Progenitor cell of endocrine pancreas (in vitro differentiated cells): ENCODE measurements at regions not wholly inside any gene's neighbourhood (a gene's known extent, or its start where the extent isn't known, plus 50 kb on each side); places are given as distances from the start of the nearest gene placed in this dataset.

ENCODE experiments used
- DNase-seq: peaks from one replicate; pipeline ENCODE4 v3.0.0; 2021; ENCODE audit warnings: low spot score; ENCODE audit not compliant: unreplicated experiment
- H3K27ac Mint-ChIP-seq: 2 replicates; pipeline ENCODE4 v1.8.0; 2021; ENCODE audit warnings: mild to moderate bottlenecking, moderate library complexity, mixed read lengths
- H3K27me3 Mint-ChIP-seq: 2 replicates; pipeline ENCODE4 v1.8.0; 2021; ENCODE audit warnings: mixed read lengths
- H3K36me3 Mint-ChIP-seq: 2 replicates; pipeline ENCODE4 v1.8.0; 2022; ENCODE audit warnings: mixed read lengths; ENCODE audit not compliant: insufficient read depth
- H3K4me1 Mint-ChIP-seq: 2 replicates; pipeline ENCODE4 v1.8.0; 2021; ENCODE audit warnings: low read depth, mixed read lengths
- H3K4me3 Mint-ChIP-seq: 2 replicates; pipeline ENCODE4 v1.8.0; 2021; ENCODE audit warnings: low read depth, mild to moderate bottlenecking, moderate library complexity, mixed read lengths
- H3K9me3 Mint-ChIP-seq: 2 replicates; pipeline ENCODE4 v1.8.0; 2021; ENCODE audit warnings: low read depth, mixed read lengths
- TF ChIP-seq, protein P1 (sequence below): fragments of 200-600 bp; sonication (generic); IDR thresholded peaks from one replicate; pipeline ENCODE4 v1.5.0; 2021; ENCODE audit warnings: antibody characterized with exemption, mild to moderate bottlenecking; ENCODE audit not compliant: unreplicated experiment

DNA sequence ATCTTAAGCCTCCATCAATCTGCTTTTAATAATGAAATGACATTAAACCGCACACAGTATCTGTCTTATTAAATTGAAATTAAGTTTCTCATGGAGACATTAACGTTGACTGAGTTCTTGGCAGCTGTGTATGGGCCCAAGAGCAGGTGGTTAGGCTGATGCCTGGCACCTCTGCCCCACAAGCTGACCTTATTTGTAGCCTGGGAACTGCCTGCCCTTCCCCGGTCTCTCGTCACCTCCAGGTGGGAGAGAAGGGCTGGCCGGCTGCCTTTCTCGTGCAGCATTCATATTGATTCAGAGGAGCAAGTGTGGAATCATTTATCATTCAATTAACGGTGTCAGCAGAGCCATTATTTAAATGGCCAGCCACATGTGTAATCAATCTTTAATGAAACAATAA is 53.0 kb upstream of the FCN1 start:
- Mint-ChIP-seq H3K4me1 (peaks cover 1% of the 10 kb centered on the region), H3K9me3 (no peaks in the 10 kb centered on the region), H3K4me3 (no peak overlapping the region), H3K27ac (no peak overlapping the region), H3K27me3 (peaks cover 47% of the 10 kb centered on the region), H3K36me3 (no peaks in the 10 kb centered on the region)
- TF ChIP-seq, protein P1, sequence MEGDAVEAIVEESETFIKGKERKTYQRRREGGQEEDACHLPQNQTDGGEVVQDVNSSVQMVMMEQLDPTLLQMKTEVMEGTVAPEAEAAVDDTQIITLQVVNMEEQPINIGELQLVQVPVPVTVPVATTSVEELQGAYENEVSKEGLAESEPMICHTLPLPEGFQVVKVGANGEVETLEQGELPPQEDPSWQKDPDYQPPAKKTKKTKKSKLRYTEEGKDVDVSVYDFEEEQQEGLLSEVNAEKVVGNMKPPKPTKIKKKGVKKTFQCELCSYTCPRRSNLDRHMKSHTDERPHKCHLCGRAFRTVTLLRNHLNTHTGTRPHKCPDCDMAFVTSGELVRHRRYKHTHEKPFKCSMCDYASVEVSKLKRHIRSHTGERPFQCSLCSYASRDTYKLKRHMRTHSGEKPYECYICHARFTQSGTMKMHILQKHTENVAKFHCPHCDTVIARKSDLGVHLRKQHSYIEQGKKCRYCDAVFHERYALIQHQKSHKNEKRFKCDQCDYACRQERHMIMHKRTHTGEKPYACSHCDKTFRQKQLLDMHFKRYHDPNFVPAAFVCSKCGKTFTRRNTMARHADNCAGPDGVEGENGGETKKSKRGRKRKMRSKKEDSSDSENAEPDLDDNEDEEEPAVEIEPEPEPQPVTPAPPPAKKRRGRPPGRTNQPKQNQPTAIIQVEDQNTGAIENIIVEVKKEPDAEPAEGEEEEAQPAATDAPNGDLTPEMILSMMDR = no peak
- DNase-seq = no peak

DNA sequence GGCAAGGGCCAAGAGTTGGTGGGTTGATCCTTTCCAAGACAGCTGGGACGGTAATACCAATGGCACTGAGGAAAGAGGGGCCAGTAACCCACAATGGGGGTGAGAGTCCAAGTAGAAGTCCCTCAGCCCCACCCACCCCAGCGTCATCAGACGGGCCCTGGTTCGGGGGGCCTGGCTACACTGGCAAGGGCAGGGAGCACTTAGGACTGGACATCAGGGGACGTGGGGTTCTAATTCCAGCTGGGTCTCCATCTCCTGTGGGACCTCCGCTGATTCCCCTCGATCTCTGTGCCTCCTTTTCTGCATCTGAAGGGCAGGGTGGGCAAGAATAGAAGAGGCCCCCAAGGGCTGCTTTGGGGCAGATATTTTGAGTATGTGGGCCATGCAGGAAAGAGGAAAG is 53.5 kb upstream of the FCN1 start:
- no peak for DNase-seq
- Mint-ChIP-seq H3K4me1 (peaks cover 1% of the 10 kb centered on the region), H3K9me3 (no peaks in the 10 kb centered on the region), H3K4me3 (no peak overlapping the region), H3K27me3 (peaks cover 47% of the 10 kb centered on the region), H3K27ac (no peak overlapping the region), H3K36me3 (no peaks in the 10 kb centered on the region)
- TF ChIP-seq, protein P1 = no peak

- H3K27ac Mint-ChIP-seq = no peak overlapping the region
- no peak for DNase-seq
- H3K9me3 Mint-ChIP-seq = no peaks in the 10 kb centered on the region
- no peak overlapping the region for H3K4me3 Mint-ChIP-seq
- no peaks in the 10 kb centered on the region for H3K36me3 Mint-ChIP-seq
- H3K27me3 Mint-ChIP-seq = peaks cover 47% of the 10 kb centered on the region
- peaks cover 1% of the 10 kb centered on the region for H3K4me1 Mint-ChIP-seq
- TF ChIP-seq, protein P1 = no peak
Observed at GRCh38 chr9:134971696-134972095, 54.0 kb upstream of the FCN1 start.

DNA sequence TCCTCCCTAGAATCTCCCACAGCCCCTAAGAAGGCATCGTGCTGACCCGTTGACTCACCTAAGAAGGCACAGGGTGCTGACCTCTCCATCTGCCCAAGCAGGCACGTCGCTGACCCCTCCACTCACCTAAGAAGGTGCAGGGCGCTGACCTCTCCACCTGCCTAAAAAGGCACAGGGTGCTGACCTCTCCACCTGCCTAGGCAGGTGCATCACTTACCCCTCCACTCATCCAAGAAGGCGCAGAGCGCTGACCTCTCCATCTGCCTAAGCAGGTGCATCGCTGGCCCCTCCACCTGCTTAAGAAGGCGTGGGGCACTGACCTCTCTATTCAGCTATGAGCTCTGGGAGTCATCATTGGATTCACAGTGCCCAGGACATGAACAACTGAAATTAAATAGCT is 54.4 kb upstream of the FCN1 start:
- Mint-ChIP-seq H3K27me3 (peaks cover 47% of the 10 kb centered on the region), H3K4me1 (peaks cover 1% of the 10 kb centered on the region), H3K36me3 (no peaks in the 10 kb centered on the region), H3K9me3 (no peaks in the 10 kb centered on the region), H3K4me3 (no peak overlapping the region), H3K27ac (no peak overlapping the region)
- DNase-seq = no peak
- TF ChIP-seq, protein P1 = no peak

- DNase-seq = no peak
- Mint-ChIP-seq H3K4me1 (peaks cover 1% of the 10 kb centered on the region), H3K4me3 (no peak overlapping the region)
Observed at GRCh38 chr9:134975253-134975652, 57.5 kb upstream of the FCN1 start.

More at GRCh38 chr9:134975253-134975652, 57.5 kb upstream of the FCN1 start:
- no peaks in the 10 kb centered on the region for H3K36me3 Mint-ChIP-seq
- H3K9me3 Mint-ChIP-seq = no peaks in the 10 kb centered on the region
- no peak overlapping the region for H3K27ac Mint-ChIP-seq
- TF ChIP-seq, protein P1 = no peak
- H3K27me3 Mint-ChIP-seq = peaks cover 35% of the 10 kb centered on the region
